H1 (cell line): ENCODE measurements at regions not wholly inside any gene's neighbourhood (a gene's known extent, or its start where the extent isn't known, plus 50 kb on each side); places are given as distances from the start of the nearest gene placed in this dataset.

Source experiments
- ASH2L ChIP-seq: fragments of 200-600, 300-600 bp; sonication (generic); IDR thresholded peaks from one replicate; pipeline ENCODE4 v1.7.1; 2017; ENCODE audit warnings: low read length
- CHD7 ChIP-seq: fragments of 300-600 bp; sonication (generic); IDR thresholded peaks from 2 replicates; pipeline ENCODE4 v1.7.1; 2012; ENCODE audit warnings: low read length, moderate library complexity, mild to moderate bottlenecking, inconsistent platforms; ENCODE audit not compliant: insufficient replicate concordance
- E2F6 ChIP-seq: IDR thresholded peaks from 2 replicates; pipeline ENCODE4 v1.6.1; 2012; ENCODE audit warnings: inconsistent platforms
- JUN ChIP-seq: IDR thresholded peaks from 2 replicates; pipeline ENCODE4 v1.6.1; 2011; ENCODE audit warnings: low read depth, mild to moderate bottlenecking, improper control_type of control experiment, low read length
- POLR2A ChIP-seq, 2 experiments: IDR thresholded peaks; 1 replicate in 1 of 2; 2 replicates in 1 of 2; pipeline ENCODE4 v1.6.1; 2011; ENCODE audit warnings: low read depth in 2 of 2, low read length in 2 of 2, mild to moderate bottlenecking in 2 of 2; ENCODE audit errors: control extremely low read depth in 1 of 2
- SAP30 ChIP-seq: fragments of 300-600 bp; sonication (generic); IDR thresholded peaks from 2 replicates; pipeline ENCODE4 v1.7.1; 2012; ENCODE audit warnings: low read length, moderate library complexity, mild to moderate bottlenecking, inconsistent platforms; ENCODE audit not compliant: insufficient read depth, insufficient replicate concordance
- SP1 ChIP-seq: IDR thresholded peaks from 2 replicates; pipeline ENCODE4 v1.6.1; 2011; ENCODE audit warnings: low read depth, low read length
- SP4 ChIP-seq: IDR thresholded peaks from 2 replicates; pipeline ENCODE4 v1.6.1; 2012; ENCODE audit warnings: low read length, inconsistent platforms

GRCh38 chr7:153447011-153447410 lies 605.2 kb upstream of the DPP6 start (continued):
- no peak for TF ChIP-seq CHD7
- TF ChIP-seq SP4, result no peak
- TF ChIP-seq POLR2A (IDR thresholded peaks at IDR 0.05; ENCODE audit: control extremely low read depth in 1 of 2, low read depth in 2 of 2, low read length in 2 of 2), result no peak
- TF ChIP-seq JUN, result no peak
- no peak for TF ChIP-seq SP1
- TF ChIP-seq ASH2L, result no peak
- no peak for TF ChIP-seq E2F6
- TF ChIP-seq SAP30, result no peak
- TF ChIP-seq, all 59 proteins: peak for 0
